CD14-positive monocyte (primary cell): ENCODE measurements at regions not wholly inside any gene's neighbourhood (a gene's known extent, or its start where the extent isn't known, plus 50 kb on each side); places are given as distances from the start of the nearest gene placed in this dataset.

ENCODE experiments used
- DNase-seq, 3 donors: peaks; one replicate each; pipeline ENCODE4 v3.0.0-alpha.2; 2011 to 2022
- H2AFZ ChIP-seq: 2 replicates; pipeline ENCODE4 v1.6.0; 2012; ENCODE audit warnings: mild to moderate bottlenecking, low read depth, low read length, inconsistent platforms; ENCODE audit not compliant: insufficient read depth, poor library complexity, severe bottlenecking
- H3K27ac ChIP-seq, 2 donors: 1 replicate in 1 of 2; 2 replicates in 1 of 2; pipeline ENCODE4 v1.5.1; 2012 to 2013; ENCODE audit warnings: low read length in 2 of 2, control low read depth in 1 of 2, inconsistent platforms in 1 of 2, low read depth in 1 of 2, mild to moderate bottlenecking in 1 of 2
- H3K27me3 ChIP-seq, 2 donors: one replicate each; pipeline versions ENCODE4 v1.6.0 to v1.6.1; 2011 to 2013; ENCODE audit warnings: low read length in 2 of 2; ENCODE audit not compliant: control insufficient read depth in 2 of 2, insufficient read depth in 2 of 2
- H3K36me3 ChIP-seq, 2 donors: replicated peaks in 1 of 2; 1 replicate in 1 of 2; 2 replicates in 1 of 2; pipeline versions ENCODE4 v1.5.1 to v1.6.1; 2012 to 2013; ENCODE audit warnings: low read length in 2 of 2, control low read depth in 1 of 2, inconsistent platforms in 1 of 2, mild to moderate bottlenecking in 1 of 2; ENCODE audit not compliant: insufficient read depth in 2 of 2, control insufficient read depth in 1 of 2
- H3K4me1 ChIP-seq, 2 donors: 1 replicate in 1 of 2; 2 replicates in 1 of 2; pipeline versions ENCODE4 v1.5.1 to v1.6.1; 2012 to 2013; ENCODE audit warnings: low read length in 2 of 2, control low read depth in 1 of 2, inconsistent platforms in 1 of 2, mild to moderate bottlenecking in 1 of 2, moderate library complexity in 1 of 2; ENCODE audit not compliant: insufficient read depth in 2 of 2, control insufficient read depth in 1 of 2
- H3K4me2 ChIP-seq: replicated peaks from 2 replicates; pipeline ENCODE3; 2012; ENCODE audit warnings: low read length, moderate library complexity, mild to moderate bottlenecking; ENCODE audit not compliant: poor library complexity, severe bottlenecking; ENCODE audit errors: extremely low read depth
- H3K4me3 ChIP-seq, 3 experiments: fragments of 200-600 bp in 1 of 3; sonication (generic) in 1 of 3; replicated peaks in 1 of 3; 1 replicate in 2 of 3; 2 replicates in 1 of 3; pipeline ENCODE4 v1.5.1; 2011 to 2013; ENCODE audit warnings: low read length in 3 of 3, mild to moderate bottlenecking in 3 of 3, control low read depth in 2 of 3, low read depth in 2 of 3, inconsistent platforms in 1 of 3, moderate library complexity in 1 of 3
- H3K79me2 ChIP-seq: 2 replicates; pipeline ENCODE4 v1.6.0; 2012; ENCODE audit warnings: mild to moderate bottlenecking, control low read depth, inconsistent platforms, low read length, moderate library complexity; ENCODE audit not compliant: insufficient read depth
- H3K9ac ChIP-seq: 2 replicates; pipeline ENCODE4 v1.6.0; 2017; ENCODE audit warnings: low read length, mild to moderate bottlenecking; ENCODE audit not compliant: insufficient read depth, poor library complexity, severe bottlenecking
- H3K9me3 ChIP-seq, 2 donors: replicated peaks in 1 of 2; 1 replicate in 1 of 2; 2 replicates in 1 of 2; pipeline versions ENCODE4 v1.5.1 to v1.6.1; 2012 to 2013; ENCODE audit warnings: low read length in 2 of 2, control low read depth in 1 of 2; ENCODE audit not compliant: control insufficient read depth in 1 of 2, insufficient read depth in 1 of 2
- H4K20me1 ChIP-seq: 2 replicates; pipeline ENCODE4 v1.6.0; 2012; ENCODE audit warnings: mild to moderate bottlenecking, low read length, control low read depth, moderate library complexity; ENCODE audit not compliant: insufficient read depth
- H3K27ac Mint-ChIP-seq, 7 donors: one replicate each; pipeline ENCODE4 v1.8.0; 2020; ENCODE audit warnings: mild to moderate bottlenecking in 7 of 7, mixed read lengths in 7 of 7, moderate library complexity in 6 of 7, inconsistent platforms in 2 of 7
- H3K27me3 Mint-ChIP-seq, 3 donors: one replicate each; pipeline ENCODE4 v1.8.0; 2021 to 2022; ENCODE audit warnings: low read depth in 3 of 3, mild to moderate bottlenecking in 3 of 3, mixed read lengths in 3 of 3, moderate library complexity in 3 of 3, inconsistent platforms in 1 of 3
- H3K36me3 Mint-ChIP-seq, 2 donors: one replicate each; pipeline ENCODE4 v1.8.0; 2020; ENCODE audit warnings: mixed read lengths in 2 of 2, inconsistent platforms in 1 of 2, mild to moderate bottlenecking in 1 of 2
- H3K4me1 Mint-ChIP-seq: one replicate; pipeline ENCODE4 v1.8.0; 2020; ENCODE audit warnings: mild to moderate bottlenecking, mixed read lengths
- H3K4me3 Mint-ChIP-seq, 2 donors: one replicate each; pipeline ENCODE4 v1.8.0; 2020; ENCODE audit warnings: mild to moderate bottlenecking in 2 of 2, mixed read lengths in 2 of 2, moderate library complexity in 1 of 2
- H3K9me3 Mint-ChIP-seq, 7 donors: one replicate each; pipeline ENCODE4 v1.8.0; 2020 to 2022; ENCODE audit warnings: mixed read lengths in 7 of 7, mild to moderate bottlenecking in 6 of 7, moderate library complexity in 6 of 7, inconsistent platforms in 2 of 7
- CTCF ChIP-seq: fragments of 200-600 bp; IDR thresholded peaks from one replicate; pipeline ENCODE4 v1.8.0; 2022; ENCODE audit warnings: antibody characterized with exemption, mild to moderate bottlenecking
- WGBS: methylation state at CpG from one replicate; pipeline ENCODE4 v1.1.5; 2013; ENCODE audit warnings: missing lambda C conversion rate; ENCODE audit not compliant: insufficient coverage; 5-methylcytosine and 5-hydroxymethylcytosine counted together
- intact Hi-C, 2 donors: fragments of 100-400 bp; cut with micrococcal nuclease; formaldehyde crosslinking; loops; one replicate each; pipeline versions ENCODE4 v1.15.0 to v1.15.1; 2023

DNA sequence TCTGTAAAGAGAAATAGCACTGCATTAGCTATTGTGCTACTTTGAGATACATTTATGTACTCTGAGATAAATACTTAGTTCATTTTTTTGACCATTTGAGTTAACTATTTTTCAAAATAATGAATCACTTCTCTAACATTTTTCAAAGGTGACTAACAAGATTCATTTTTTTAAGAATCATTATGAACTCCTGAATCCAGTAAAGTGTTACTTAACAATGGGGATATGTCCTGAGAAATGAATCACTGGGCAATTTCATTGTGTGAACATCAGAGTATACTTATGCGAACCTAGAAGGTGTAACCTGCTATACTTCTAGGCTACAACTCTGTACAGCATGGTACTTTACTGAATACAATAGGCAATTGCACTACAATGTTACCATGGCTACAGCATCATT lies 355.8 kb downstream of the ARL6IP6 start:
- H3K27ac Mint-ChIP-seq: no peak overlapping the region
- H2AFZ ChIP-seq: no peak overlapping the region
- no peaks in the 10 kb centered on the region for H3K36me3 ChIP-seq
- no peak for DNase-seq
- no CpG with 5 or more reads among the region's 1 CpG for WGBS
- no peaks in the 10 kb centered on the region for H3K36me3 Mint-ChIP-seq
- H3K4me3 Mint-ChIP-seq: no peak overlapping the region
- H3K27me3 Mint-ChIP-seq: peaks cover 0 to 1% (median 0%) of the 10 kb centered on the region in 3 donors
- no peaks in the 10 kb centered on the region for H4K20me1 ChIP-seq
- no peaks in the 10 kb centered on the region for H3K79me2 ChIP-seq
- H3K9me3 Mint-ChIP-seq: peaks cover 0 to 1% (median 0%) of the 10 kb centered on the region in 7 donors
- H3K27me3 ChIP-seq: no peaks in the 10 kb centered on the region
- no peak overlapping the region for H3K27ac ChIP-seq
- H3K4me1 ChIP-seq: no peaks in the 10 kb centered on the region
- H3K4me2 ChIP-seq: no peak overlapping the region
- H3K4me3 ChIP-seq: no peak overlapping the region
- no peak for TF ChIP-seq CTCF
- no peaks in the 10 kb centered on the region for H3K9me3 ChIP-seq
- H3K9ac ChIP-seq: no peak overlapping the region
- H3K4me1 Mint-ChIP-seq: no peaks in the 10 kb centered on the region
- intact Hi-C loops: no loop called here

- Mint-ChIP-seq H3K4me3 (no peak overlapping the region), H3K27ac (no peak overlapping the region), H3K36me3 (no peaks in the 10 kb centered on the region), H3K4me1 (no peaks in the 10 kb centered on the region), H3K9me3 (no peaks in the 10 kb centered on the region), H3K27me3 (peaks cover 0 to 2% (median 0%) of the 10 kb centered on the region in 3 donors)
- H3K9me3 ChIP-seq: no peaks in the 10 kb centered on the region
- H4K20me1 ChIP-seq: no peaks in the 10 kb centered on the region
- 94% methylated on average over 3 of the region's 8 CpGs for WGBS
- intact Hi-C loops: no loop called here
- no peak overlapping the region for H2AFZ ChIP-seq
- H3K9ac ChIP-seq: no peak overlapping the region
- no peaks in the 10 kb centered on the region for H3K79me2 ChIP-seq
- no peak overlapping the region for H3K4me2 ChIP-seq
- no peaks in the 10 kb centered on the region for H3K36me3 ChIP-seq
- no peak overlapping the region for H3K4me3 ChIP-seq
- no peaks in the 10 kb centered on the region for H3K4me1 ChIP-seq
- no peak for DNase-seq
- no peak for TF ChIP-seq CTCF
- H3K27ac ChIP-seq: no peak overlapping the region
- no peaks in the 10 kb centered on the region for H3K27me3 ChIP-seq
Observed at GRCh38 chr2:153072813-153073212, 354.4 kb downstream of the ARL6IP6 start.
